ENCODE measurements at regions not wholly inside any gene's neighbourhood (a gene's known extent, or its start where the extent isn't known, plus 50 kb on each side); places are given as distances from the start of the nearest gene placed in this dataset.

GRCh38 chr1:87647430-87648177, 318.9 kb downstream of the LMO4 start:
- H3K27me3 ChIP-seq (replicated peaks in 1 of 7) = no peaks in the 10 kb centered on the region
- no peak for TF ChIP-seq POLR2A (IDR thresholded peaks at IDR 0.05)
- no peaks in the 10 kb centered on the region for H3K36me3 ChIP-seq
- peaks cover 0 to 4% (median 0%) of the 10 kb centered on the region in 6 donors for H3K4me1 ChIP-seq
- H3K27ac ChIP-seq = no peak overlapping the region
- intact Hi-C loops (cut with DNase I; ENCODE audit: low total_unique reads) = no loop called here
- WGBS, 5 donors = 91 to 97% (median 93%) methylated on average over 6 of the region's 6 CpGs
- H3K4me3 ChIP-seq = no peak overlapping the region
- no peaks in the 10 kb centered on the region for H3K9me3 ChIP-seq
- DNase-seq = no peak

GRCh38 chr1:87648323-87649119, 319.8 kb downstream of the LMO4 start:
- no peaks in the 10 kb centered on the region for H3K4me1 ChIP-seq
- WGBS, 5 donors = 88 to 94% (median 93%) methylated on average over 4 of the region's 4 CpGs
- no peaks in the 10 kb centered on the region for H3K9me3 ChIP-seq
- no peak for TF ChIP-seq POLR2AphosphoS5 (IDR thresholded peaks at IDR 0.05)
- no peak for TF ChIP-seq CTCF (IDR thresholded peaks at IDR 0.05 in 8 of 11, conservative IDR thresholded peaks at IDR 0.05 in 3 of 11)
- TF ChIP-seq POLR2A (IDR thresholded peaks at IDR 0.05) = no peak
- no peaks in the 10 kb centered on the region for H3K36me3 ChIP-seq
- intact Hi-C loops (cut with DNase I; ENCODE audit: low total_unique reads) = no loop called here
- DNase-seq = no peak
- no peak overlapping the region for H3K4me3 ChIP-seq
- H3K27me3 ChIP-seq (replicated peaks in 1 of 7) = no peaks in the 10 kb centered on the region
- no peak overlapping the region for H3K27ac ChIP-seq

- WGBS, 5 donors = 81 to 95% (median 89%) methylated on average over 5 of the region's 5 CpGs
- Histone ChIP-seq H3K9me3 (no peaks in the 10 kb centered on the region), H3K36me3 (no peaks in the 10 kb centered on the region), H3K27ac (no peak overlapping the region), H3K4me1 (no peaks in the 10 kb centered on the region), H3K4me3 (no peak overlapping the region), H3K27me3 (replicated peaks in 1 of 7) (no peaks in the 10 kb centered on the region)
- intact Hi-C loops (cut with DNase I; ENCODE audit: low total_unique reads) = no loop called here
- no peak for DNase-seq
- no peak for TF ChIP-seq CTCF (IDR thresholded peaks at IDR 0.05 in 8 of 11, conservative IDR thresholded peaks at IDR 0.05 in 3 of 11)
- TF ChIP-seq POLR2AphosphoS5 (IDR thresholded peaks at IDR 0.05) = no peak
- TF ChIP-seq POLR2A (IDR thresholded peaks at IDR 0.05) = no peak
These were observed 321.6 kb downstream of the LMO4 start for GRCh38 chr1:87650306-87650705.

- H3K4me1 ChIP-seq = no peaks in the 10 kb centered on the region
- DNase-seq = no peak
- H3K27ac ChIP-seq = no peak overlapping the region
- intact Hi-C loops (cut with DNase I; ENCODE audit: low total_unique reads) = no loop called here
- 74 to 89% (median 84%) methylated on average over 3 of the region's 3 CpGs for WGBS, 5 donors
- H3K27me3 ChIP-seq (replicated peaks in 1 of 7) = no peaks in the 10 kb centered on the region
- H3K9me3 ChIP-seq = no peaks in the 10 kb centered on the region
- H3K36me3 ChIP-seq = no peaks in the 10 kb centered on the region
- TF ChIP-seq POLR2A (IDR thresholded peaks at IDR 0.05) = no peak
- TF ChIP-seq POLR2AphosphoS5 (IDR thresholded peaks at IDR 0.05) = no peak
- TF ChIP-seq CTCF (IDR thresholded peaks at IDR 0.05 in 8 of 11, conservative IDR thresholded peaks at IDR 0.05 in 3 of 11) = no peak
- no peak overlapping the region for H3K4me3 ChIP-seq
These were observed 323.5 kb downstream of the LMO4 start for GRCh38 chr1:87652176-87652575.
